Esophagus (tissue), 2 donors: ENCODE measurements at regions not wholly inside any gene's neighbourhood (a gene's known extent, or its start where the extent isn't known, plus 50 kb on each side); places are given as distances from the start of the nearest gene placed in this dataset.
"Not testable (repeated sequence)": the region's sequence is repeated elsewhere in the genome, so short reads cannot be mapped to it uniquely, and the experiment has no call there.

Experiments used
- H3K27ac ChIP-seq, 2 donors: one replicate each; pipeline ENCODE4 v1.5.1; 2013; ENCODE audit warnings: low read depth in 2 of 2, mild to moderate bottlenecking in 2 of 2, inconsistent platforms in 1 of 2, low read length in 1 of 2, moderate library complexity in 1 of 2
- H3K27me3 ChIP-seq, 2 donors: one replicate each; pipeline ENCODE4 v1.6.1; 2013; ENCODE audit warnings: low read length in 2 of 2, control low read depth in 1 of 2, mild to moderate bottlenecking in 1 of 2; ENCODE audit not compliant: insufficient read depth in 2 of 2, control insufficient read depth in 1 of 2
- H3K36me3 ChIP-seq, 2 donors: one replicate each; pipeline ENCODE4 v1.6.1; 2013; ENCODE audit warnings: low read length in 1 of 2; ENCODE audit not compliant: control insufficient read depth in 2 of 2, insufficient read depth in 2 of 2
- H3K4me1 ChIP-seq, 2 donors: one replicate each; pipeline ENCODE4 v1.6.1; 2013; ENCODE audit warnings: low read length in 1 of 2; ENCODE audit not compliant: control insufficient read depth in 2 of 2, insufficient read depth in 2 of 2
- H3K4me3 ChIP-seq, 2 donors: one replicate each; pipeline ENCODE4 v1.5.1; 2013; ENCODE audit warnings: low read length in 2 of 2, mild to moderate bottlenecking in 2 of 2, low read depth in 1 of 2, moderate library complexity in 1 of 2
- H3K9me3 ChIP-seq, 2 donors: one replicate each; pipeline ENCODE4 v1.6.1; 2013; ENCODE audit warnings: mild to moderate bottlenecking in 2 of 2, low read depth in 1 of 2, low read length in 1 of 2, moderate library complexity in 1 of 2; ENCODE audit not compliant: control insufficient read depth in 2 of 2, insufficient read depth in 1 of 2
- WGBS, 2 donors: extraction: QIAGEN DNeasy Blood & Tissue Kit; methylation state at CpG; one replicate each; pipeline ENCODE4 v1.1.7; 2013; 5-methylcytosine and 5-hydroxymethylcytosine counted together
- donor health status: healthy with polysubstance abuse.
- donor health status: Bipolar disorder and iron deficiency.

DNA sequence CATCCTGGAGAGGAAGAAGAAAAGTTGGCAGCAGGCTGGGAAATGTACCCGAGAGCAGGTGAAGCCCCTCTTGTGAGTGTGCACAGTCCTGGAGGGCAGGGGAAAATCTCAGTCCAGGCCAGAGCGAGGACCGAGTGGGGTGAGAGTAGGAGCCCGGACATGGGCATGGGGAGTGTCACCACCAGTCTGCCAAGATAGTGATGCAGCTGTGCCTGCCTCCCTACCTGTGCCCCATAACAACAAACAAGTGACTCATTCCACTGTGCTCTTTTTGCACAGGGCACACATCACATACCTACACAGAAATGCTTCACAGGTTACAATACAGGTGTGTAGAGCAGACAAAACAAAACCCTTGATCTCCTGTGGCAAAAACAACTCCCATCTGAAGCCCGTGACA, 205.9 kb upstream of the PELI2 start:
- H3K9me3 ChIP-seq, result no peaks in the 10 kb centered on the region
- no peak overlapping the region for H3K4me3 ChIP-seq
- no peak overlapping the region for H3K27ac ChIP-seq
- WGBS, 2 donors, result 84 to 87% methylated on average over 5 of the region's 5 CpGs
- H3K36me3 ChIP-seq, result no peaks in the 10 kb centered on the region
- H3K4me1 ChIP-seq, result no peaks in the 10 kb centered on the region
- H3K27me3 ChIP-seq, result no peaks in the 10 kb centered on the region

DNA sequence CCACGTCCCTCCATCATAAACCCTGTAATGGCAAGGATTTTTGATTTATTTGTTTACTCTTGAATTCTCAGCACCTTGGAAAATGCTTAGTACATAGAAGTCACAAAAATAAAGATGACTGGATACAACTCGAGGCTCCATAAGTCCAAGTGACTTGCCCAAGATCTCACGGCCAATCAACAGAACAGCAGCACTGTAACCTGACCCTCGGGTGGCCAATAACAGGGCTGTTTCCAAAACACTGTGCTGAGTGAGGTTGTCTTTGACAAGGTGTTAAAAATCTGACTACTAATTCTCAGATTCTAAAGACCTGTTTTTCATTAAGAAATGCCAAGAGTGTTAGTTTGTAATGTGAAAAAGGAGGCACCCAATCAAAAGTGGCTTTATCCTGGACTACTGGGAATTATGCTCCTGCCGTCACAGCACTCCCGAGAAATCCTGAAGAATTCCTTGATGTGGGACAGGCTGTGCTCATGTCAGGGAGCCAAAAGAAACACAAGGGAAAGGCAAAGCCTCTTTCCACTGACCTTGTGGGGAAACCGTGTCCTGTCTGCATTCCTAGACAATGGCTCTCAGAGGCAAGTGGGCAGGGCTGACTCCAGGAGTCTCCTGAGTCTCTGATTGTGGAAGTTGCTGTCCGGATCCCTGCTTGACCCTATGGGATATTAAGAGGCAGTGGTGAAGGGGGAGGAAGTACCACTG, 204.7 kb upstream of the PELI2 start:
- H3K4me1 ChIP-seq, result no peaks in the 10 kb centered on the region
- WGBS, 2 donors, result 64 to 67% methylated on average over 8 of the region's 8 CpGs
- no peak overlapping the region for H3K27ac ChIP-seq
- no peaks in the 10 kb centered on the region for H3K36me3 ChIP-seq
- no peaks in the 10 kb centered on the region for H3K9me3 ChIP-seq
- H3K4me3 ChIP-seq, result no peak overlapping the region
- no peaks in the 10 kb centered on the region for H3K27me3 ChIP-seq

DNA sequence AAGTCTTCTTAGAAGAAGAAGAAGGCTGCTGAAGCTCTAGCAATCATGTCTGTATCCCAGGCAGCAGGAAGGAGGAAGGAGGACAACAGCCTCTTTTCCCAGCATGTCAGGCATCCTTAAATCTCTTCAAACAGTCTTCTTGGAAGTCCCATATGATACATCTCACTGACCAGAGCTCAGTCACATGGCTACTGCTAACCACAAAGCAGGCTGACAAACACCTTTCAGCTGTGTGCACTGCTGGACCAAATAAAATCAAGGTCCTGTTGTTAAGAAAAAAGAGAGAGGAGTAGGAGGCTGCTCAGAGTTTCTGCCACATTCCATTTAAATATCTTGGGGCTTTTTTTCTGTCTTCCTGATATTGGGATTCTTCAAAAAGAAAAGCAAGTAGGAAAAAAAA, 203.4 kb upstream of the PELI2 start:
- no peaks in the 10 kb centered on the region for H3K36me3 ChIP-seq
- H3K9me3 ChIP-seq, result no peaks in the 10 kb centered on the region
- no peak overlapping the region for H3K27ac ChIP-seq
- H3K4me3 ChIP-seq, result no peak overlapping the region
- no peaks in the 10 kb centered on the region for H3K4me1 ChIP-seq
- no peaks in the 10 kb centered on the region for H3K27me3 ChIP-seq

DNA sequence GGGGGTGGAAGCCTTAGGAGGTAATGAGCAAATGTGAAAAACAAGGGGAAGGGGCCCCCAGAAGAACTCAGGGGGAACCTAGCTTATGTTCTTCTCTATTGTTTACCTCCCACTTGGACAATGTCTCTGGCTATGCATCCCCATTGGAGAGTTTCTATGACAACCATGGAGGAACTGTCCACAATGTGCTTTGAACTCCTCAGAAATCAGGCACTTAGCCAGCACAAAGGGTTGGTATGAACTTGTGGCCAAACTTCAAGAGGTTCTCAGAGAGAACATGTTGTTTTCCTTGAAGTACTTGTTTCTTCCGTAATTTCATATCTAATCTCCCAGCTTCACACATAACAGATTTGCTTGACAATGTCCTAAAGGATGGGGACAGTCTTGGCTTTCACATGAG, 202.8 kb upstream of the PELI2 start:
- Histone ChIP-seq H3K36me3 (no peaks in the 10 kb centered on the region), H3K27me3 (no peaks in the 10 kb centered on the region), H3K4me1 (no peaks in the 10 kb centered on the region), H3K4me3 (no peak overlapping the region), H3K9me3 (no peaks in the 10 kb centered on the region), H3K27ac (no peak overlapping the region)
- WGBS, 2 donors, result 72 to 77% methylated on average over 1 of the region's 1 CpG

DNA sequence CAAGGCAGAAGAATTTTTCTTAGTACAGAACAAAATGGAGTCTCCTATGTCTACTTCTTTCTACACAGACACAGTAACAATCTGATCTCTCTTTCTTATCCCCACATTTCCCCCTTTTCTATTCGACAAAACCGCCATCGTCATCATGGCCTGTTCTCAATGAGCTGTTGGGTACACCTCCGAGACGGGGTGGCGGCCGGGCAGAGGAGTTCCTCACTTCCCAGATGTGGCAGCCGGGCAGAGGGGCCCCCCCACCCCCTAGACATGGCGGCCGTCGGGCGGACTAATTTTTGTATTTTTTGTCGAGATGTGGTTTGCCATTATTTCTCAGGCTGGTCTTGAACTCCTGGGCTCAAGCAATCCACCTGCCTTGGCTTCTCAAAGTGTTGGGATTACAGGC, 198.4 kb upstream of the PELI2 start:
- not testable (repeated sequence) for H3K4me3 ChIP-seq, H3K27me3 ChIP-seq, H3K36me3 ChIP-seq, H3K4me1 ChIP-seq, H3K9me3 ChIP-seq, H3K27ac ChIP-seq
- WGBS, 2 donors, result 92 to 97% methylated on average over 13 of the region's 13 CpGs

DNA sequence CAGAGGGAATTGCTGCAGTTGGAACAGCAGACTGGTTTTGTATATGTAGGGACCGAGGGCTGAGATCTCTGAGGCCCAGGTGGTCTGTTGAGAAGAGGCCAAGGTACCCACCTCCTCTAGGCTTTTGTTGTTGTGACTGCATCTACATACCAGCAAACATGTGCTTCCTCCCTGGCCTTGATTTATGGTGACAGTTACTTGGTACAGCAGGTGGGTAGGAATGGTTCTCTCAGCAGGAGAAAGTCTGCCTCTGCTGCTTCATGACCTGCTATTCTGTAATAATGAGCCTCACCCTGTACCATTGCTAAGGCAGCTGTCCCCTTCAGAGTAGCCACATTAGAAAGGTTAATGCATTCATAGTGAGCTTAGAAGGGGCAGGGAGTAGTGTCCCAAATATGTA, 196.7 kb upstream of the PELI2 start:
- 59 to 61% methylated on average over 1 of the region's 1 CpG for WGBS, 2 donors
- Histone ChIP-seq H3K9me3 (no peaks in the 10 kb centered on the region), H3K36me3 (no peaks in the 10 kb centered on the region), H3K27me3 (no peaks in the 10 kb centered on the region), H3K27ac (no peak overlapping the region), H3K4me1 (no peaks in the 10 kb centered on the region), H3K4me3 (no peak overlapping the region)

DNA sequence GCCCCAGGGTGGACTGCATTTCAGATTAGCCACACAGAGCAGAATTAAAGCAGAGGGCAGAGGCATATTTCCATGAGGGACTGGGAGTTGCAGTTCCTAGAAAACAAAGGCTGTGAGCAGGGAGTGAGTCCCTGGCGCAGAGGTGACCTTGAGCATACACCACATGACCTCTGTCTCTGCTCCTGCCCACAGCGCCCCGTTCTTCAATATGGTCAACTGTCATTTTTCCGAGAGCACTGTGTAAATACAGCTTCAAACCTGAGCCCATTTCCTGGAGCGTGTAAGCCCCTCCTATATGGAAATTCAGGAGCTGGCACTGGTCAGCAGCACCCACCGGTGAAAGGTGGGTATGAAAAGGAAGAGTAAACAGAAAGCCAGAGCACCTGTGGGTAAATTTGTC, 192.2 kb upstream of the PELI2 start:
- Histone ChIP-seq H3K27ac (no peak overlapping the region), H3K27me3 (no peaks in the 10 kb centered on the region), H3K9me3 (no peaks in the 10 kb centered on the region), H3K36me3 (no peaks in the 10 kb centered on the region), H3K4me1 (no peaks in the 10 kb centered on the region), H3K4me3 (no peak overlapping the region)
- 52 to 70% methylated on average over 6 of the region's 6 CpGs for WGBS, 2 donors

DNA sequence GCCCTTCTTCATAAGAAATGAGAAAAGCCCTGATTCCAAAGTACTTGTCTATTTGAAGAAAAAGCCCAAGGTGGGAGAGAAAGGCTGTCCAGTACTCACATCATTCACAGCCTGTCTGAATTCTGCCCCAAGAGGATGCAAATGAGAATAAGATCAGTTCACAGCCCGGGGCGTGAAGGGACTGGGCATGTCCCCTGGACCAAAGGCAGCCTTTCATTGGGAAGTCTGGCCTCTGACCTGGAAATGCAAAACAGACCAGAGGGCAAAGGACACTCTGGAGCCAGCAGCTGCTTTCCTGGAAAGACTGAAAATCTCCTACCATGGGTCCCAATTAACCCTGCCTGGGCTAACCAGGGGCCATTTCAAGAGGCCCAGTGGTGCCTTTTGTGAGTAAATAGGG, 191.2 kb upstream of the PELI2 start:
- no peaks in the 10 kb centered on the region for H3K27me3 ChIP-seq
- WGBS, 2 donors, result 78 to 82% methylated on average over 2 of the region's 2 CpGs

DNA sequence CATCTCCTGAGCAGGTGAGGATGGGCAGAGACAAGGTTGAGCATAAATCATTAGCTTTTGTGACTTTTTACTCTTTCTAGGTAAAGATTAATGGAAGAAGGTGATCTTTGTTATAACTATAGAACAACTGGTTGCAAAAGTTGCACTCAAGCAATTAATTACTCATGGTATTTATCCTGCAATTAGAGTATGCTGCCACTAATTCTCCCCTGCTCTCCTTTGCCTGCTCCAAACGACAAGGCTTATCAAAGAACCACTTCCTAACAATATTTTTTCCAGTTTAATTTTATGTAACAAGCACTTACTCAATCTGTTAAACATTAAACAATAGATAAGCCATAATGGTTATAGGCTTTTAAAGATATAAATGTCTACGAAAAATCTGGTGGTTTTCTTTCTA, 189.9 kb upstream of the PELI2 start:
- no peak overlapping the region for H3K27ac ChIP-seq
- H3K4me3 ChIP-seq, result no peak overlapping the region
- WGBS, 2 donors, result 38 to 47% methylated on average over 2 of the region's 2 CpGs
- no peaks in the 10 kb centered on the region for H3K27me3 ChIP-seq
- H3K9me3 ChIP-seq, result no peaks in the 10 kb centered on the region
- H3K36me3 ChIP-seq, result no peaks in the 10 kb centered on the region
- H3K4me1 ChIP-seq, result no peaks in the 10 kb centered on the region

More for the DNA sequence above, 191.2 kb upstream of the PELI2 start:
- Histone ChIP-seq H3K4me3 (no peak overlapping the region), H3K36me3 (no peaks in the 10 kb centered on the region), H3K9me3 (no peaks in the 10 kb centered on the region), H3K4me1 (no peaks in the 10 kb centered on the region), H3K27ac (no peak overlapping the region)

DNA sequence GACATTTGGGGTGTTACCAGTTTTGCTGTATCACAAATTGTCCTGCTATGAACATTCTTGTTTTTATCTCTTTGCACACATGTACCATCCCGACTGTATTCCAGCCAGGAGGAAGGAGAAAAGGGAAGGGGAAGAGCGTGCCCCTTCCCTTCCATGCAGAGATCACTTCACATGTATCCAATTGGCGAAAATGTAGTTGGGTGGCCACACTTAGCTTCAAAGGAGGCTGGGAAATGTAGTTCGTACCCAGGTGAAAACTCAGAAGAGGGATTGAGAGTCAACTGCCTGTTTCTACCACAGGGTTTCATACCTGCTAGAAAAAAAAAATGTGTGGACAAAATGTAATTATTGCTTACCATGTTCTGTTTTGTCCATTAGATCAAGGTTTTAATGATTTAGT, 189.1 kb upstream of the PELI2 start:
- no peaks in the 10 kb centered on the region for H3K4me1 ChIP-seq
- H3K27ac ChIP-seq, result no peak overlapping the region
- no peaks in the 10 kb centered on the region for H3K36me3 ChIP-seq
- H3K27me3 ChIP-seq, result no peaks in the 10 kb centered on the region
- WGBS, 2 donors, result 77 to 79% methylated on average over 4 of the region's 4 CpGs
- H3K9me3 ChIP-seq, result peaks cover 0 to 4% of the 10 kb centered on the region in 2 donors
- no peak overlapping the region for H3K4me3 ChIP-seq
